ENCODE measurements at regions not wholly inside any gene's neighbourhood (a gene's known extent, or its start where the extent isn't known, plus 50 kb on each side); places are given as distances from the start of the nearest gene placed in this dataset.

DNA sequence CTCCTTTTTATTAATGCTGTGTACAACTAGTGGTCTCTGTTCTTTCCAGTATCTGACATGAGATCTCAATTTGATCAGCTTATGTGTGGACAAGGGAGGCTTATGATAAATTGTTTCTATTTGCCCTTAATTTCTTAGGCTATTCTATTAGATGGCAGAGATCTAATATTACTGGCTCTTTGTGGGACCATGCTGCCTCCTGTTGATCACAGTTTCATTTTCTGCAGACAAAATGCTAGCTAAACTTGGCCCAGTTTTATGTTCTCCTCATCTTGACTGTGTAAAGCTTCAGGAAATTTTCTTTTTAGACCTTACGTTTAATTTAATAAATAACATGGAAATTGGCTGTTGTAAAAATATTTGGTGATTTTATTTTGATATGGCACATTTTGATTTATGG lies 627.1 kb upstream of the AADAT start:
- no peaks in the 10 kb centered on the region for H3K79me2 ChIP-seq (ENCODE audit: control insufficient read depth, insufficient read depth, low read length)
- H3K4me3 ChIP-seq (ENCODE audit: control extremely low read depth in 1 of 5, extremely low read depth in 1 of 5, insufficient read depth in 1 of 5, low read depth in 2 of 5, low read length in 4 of 5): no peak overlapping the region
- ChIA-PET CTCF (no interaction called here), POLR2A (no interaction called here)
- H3K27me3 Mint-ChIP-seq: no peaks in the 10 kb centered on the region
- H3K4me1 ChIP-seq (ENCODE audit: control insufficient read depth in 2 of 2, insufficient read depth in 2 of 2, low read length in 2 of 2): no peaks in the 10 kb centered on the region
- no peak for TF ChIP-seq EZH2 (IDR thresholded peaks at IDR 0.05; ENCODE audit: borderline replicate concordance, insufficient read depth, low read depth, low read length, poor library complexity, severe bottlenecking)
- TF ChIP-seq, protein P1, sequence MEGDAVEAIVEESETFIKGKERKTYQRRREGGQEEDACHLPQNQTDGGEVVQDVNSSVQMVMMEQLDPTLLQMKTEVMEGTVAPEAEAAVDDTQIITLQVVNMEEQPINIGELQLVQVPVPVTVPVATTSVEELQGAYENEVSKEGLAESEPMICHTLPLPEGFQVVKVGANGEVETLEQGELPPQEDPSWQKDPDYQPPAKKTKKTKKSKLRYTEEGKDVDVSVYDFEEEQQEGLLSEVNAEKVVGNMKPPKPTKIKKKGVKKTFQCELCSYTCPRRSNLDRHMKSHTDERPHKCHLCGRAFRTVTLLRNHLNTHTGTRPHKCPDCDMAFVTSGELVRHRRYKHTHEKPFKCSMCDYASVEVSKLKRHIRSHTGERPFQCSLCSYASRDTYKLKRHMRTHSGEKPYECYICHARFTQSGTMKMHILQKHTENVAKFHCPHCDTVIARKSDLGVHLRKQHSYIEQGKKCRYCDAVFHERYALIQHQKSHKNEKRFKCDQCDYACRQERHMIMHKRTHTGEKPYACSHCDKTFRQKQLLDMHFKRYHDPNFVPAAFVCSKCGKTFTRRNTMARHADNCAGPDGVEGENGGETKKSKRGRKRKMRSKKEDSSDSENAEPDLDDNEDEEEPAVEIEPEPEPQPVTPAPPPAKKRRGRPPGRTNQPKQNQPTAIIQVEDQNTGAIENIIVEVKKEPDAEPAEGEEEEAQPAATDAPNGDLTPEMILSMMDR (IDR thresholded peaks at IDR 0.05): no peak
- H2AFZ ChIP-seq (ENCODE audit: insufficient read depth, low read depth, low read length, poor library complexity, severe bottlenecking): no peak overlapping the region
- H3K9ac ChIP-seq (ENCODE audit: low read length): no peak overlapping the region
- ATAC-seq (ENCODE audit: low read depth) (no peak), DNase-seq (no peak)
- H3K4me3 Mint-ChIP-seq: no peak overlapping the region
- intact Hi-C loops (cut with micrococcal nuclease): no loop called here
- no peak overlapping the region for H3K27ac ChIP-seq (ENCODE audit: low read length in 2 of 2)
- no peak overlapping the region for H3K27ac Mint-ChIP-seq
- no peaks in the 10 kb centered on the region for H4K20me1 ChIP-seq (ENCODE audit: control insufficient read depth, insufficient read depth, low read length, poor library complexity, severe bottlenecking)
- no peaks in the 10 kb centered on the region for H3K36me3 ChIP-seq (replicated peaks in 1 of 2; ENCODE audit: control extremely low read depth in 1 of 2, control insufficient read depth in 1 of 2, extremely low read depth in 1 of 2, insufficient read depth in 2 of 2, low read length in 1 of 2)
- no peak overlapping the region for H3K4me2 ChIP-seq (replicated peaks; ENCODE audit: low read depth, low read length, poor library complexity, severe bottlenecking)
- WGBS (ENCODE audit: insufficient coverage): no CpG with 5 or more reads among the region's 1 CpG
- H3K9me3 ChIP-seq (ENCODE audit: control extremely low read depth in 1 of 3, control insufficient read depth in 2 of 3, insufficient read depth in 1 of 3, low read length in 2 of 3): peaks cover 0 to 4% (median 0%) of the 10 kb centered on the region in 3 donors
- H3K27me3 ChIP-seq (replicated peaks in 1 of 4; ENCODE audit: control extremely low read depth in 1 of 4, control insufficient read depth in 3 of 4, insufficient read depth in 4 of 4, low read length in 3 of 4): no peaks in the 10 kb centered on the region
- H3K9me3 Mint-ChIP-seq (ENCODE audit: insufficient read depth): no peaks in the 10 kb centered on the region
- no peaks in the 10 kb centered on the region for H3K4me1 Mint-ChIP-seq

DNA sequence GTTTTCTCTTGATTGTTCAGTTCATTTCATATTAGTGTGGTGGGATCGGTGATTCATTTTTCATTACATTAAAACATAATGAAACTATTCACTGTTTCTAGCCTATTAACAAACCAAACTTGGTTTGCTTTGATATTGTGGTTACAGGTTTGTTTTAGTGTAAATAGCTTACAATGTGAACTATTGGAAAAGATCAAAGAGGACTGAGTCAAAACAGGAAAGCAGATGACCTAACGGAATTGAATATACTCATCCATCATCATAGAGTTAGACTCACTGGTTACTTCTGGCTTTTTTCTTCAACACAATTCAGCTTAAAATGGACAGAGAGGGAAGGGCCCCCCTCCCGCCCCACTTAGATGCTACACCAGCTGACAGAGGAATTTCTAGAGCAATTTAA lies 616.2 kb upstream of the AADAT start:
- CTCF ChIA-PET: no interaction called here
- POLR2A ChIA-PET: no interaction called here
- no peak for ATAC-seq (ENCODE audit: low read depth)

More for the DNA sequence above, 616.2 kb upstream of the AADAT start:
- Histone ChIP-seq H2AFZ (ENCODE audit: insufficient read depth, low read depth, low read length, poor library complexity, severe bottlenecking) (no peak overlapping the region), H3K27me3 (replicated peaks in 1 of 4; ENCODE audit: control extremely low read depth in 1 of 4, control insufficient read depth in 3 of 4, insufficient read depth in 4 of 4, low read length in 3 of 4) (no peaks in the 10 kb centered on the region), H3K36me3 (replicated peaks in 1 of 2; ENCODE audit: control extremely low read depth in 1 of 2, control insufficient read depth in 1 of 2, extremely low read depth in 1 of 2, insufficient read depth in 2 of 2, low read length in 1 of 2) (no peaks in the 10 kb centered on the region), H3K9ac (ENCODE audit: low read length) (no peak overlapping the region), H4K20me1 (ENCODE audit: control insufficient read depth, insufficient read depth, low read length, poor library complexity, severe bottlenecking) (no peaks in the 10 kb centered on the region), H3K4me1 (ENCODE audit: control insufficient read depth in 2 of 2, insufficient read depth in 2 of 2, low read length in 2 of 2) (no peaks in the 10 kb centered on the region), H3K4me3 (ENCODE audit: control extremely low read depth in 1 of 5, extremely low read depth in 1 of 5, insufficient read depth in 1 of 5, low read depth in 2 of 5, low read length in 4 of 5) (no peak overlapping the region), H3K4me2 (replicated peaks; ENCODE audit: low read depth, low read length, poor library complexity, severe bottlenecking) (no peak overlapping the region), H3K27ac (ENCODE audit: low read length in 2 of 2) (no peak overlapping the region), H3K79me2 (ENCODE audit: control insufficient read depth, insufficient read depth, low read length) (no peaks in the 10 kb centered on the region), H3K9me3 (ENCODE audit: control extremely low read depth in 1 of 3, control insufficient read depth in 2 of 3, insufficient read depth in 1 of 3, low read length in 2 of 3) (no peaks in the 10 kb centered on the region)
- H3K4me1 Mint-ChIP-seq: no peaks in the 10 kb centered on the region
- H3K27ac Mint-ChIP-seq: no peak overlapping the region
- H3K27me3 Mint-ChIP-seq: no peaks in the 10 kb centered on the region
- H3K9me3 Mint-ChIP-seq (ENCODE audit: insufficient read depth): no peaks in the 10 kb centered on the region
- no CpG with 5 or more reads among the region's 3 CpGs for WGBS (ENCODE audit: insufficient coverage)
- TF ChIP-seq, protein P1 (IDR thresholded peaks at IDR 0.05): no peak
- TF ChIP-seq EZH2 (IDR thresholded peaks at IDR 0.05; ENCODE audit: borderline replicate concordance, insufficient read depth, low read depth, low read length, poor library complexity, severe bottlenecking): no peak
- DNase-seq: no peak
- no peak overlapping the region for H3K4me3 Mint-ChIP-seq
- intact Hi-C loops (cut with micrococcal nuclease): no loop called here
